RPMI7951 (cell line): ENCODE measurements at regions not wholly inside any gene's neighbourhood (a gene's known extent, or its start where the extent isn't known, plus 50 kb on each side); places are given as distances from the start of the nearest gene placed in this dataset.
A peak's percentile ranks its signal among the peaks of the same experiment; 100 is the strongest.
"Not testable (repeated sequence)": the region's sequence is repeated elsewhere in the genome, so short reads cannot be mapped to it uniquely, and the experiment has no call there.

Experiments used
- DNase-seq: peaks from one replicate; pipeline ENCODE4 v3.0.0-alpha.2; 2012; ENCODE audit warnings: low read depth

GRCh38 chr7:150046290-150047194, 172.8 kb downstream of the ATP6V0E2 start:
- DNase-seq = not testable (repeated sequence)

- DNase-seq = not testable (repeated sequence)
Observed at GRCh38 chr7:150047329-150047728, 173.6 kb downstream of the ATP6V0E2 start.

GRCh38 chr7:150047772-150048171, 174.0 kb downstream of the ATP6V0E2 start:
- DNase-seq = not testable (repeated sequence)

GRCh38 chr7:150048244-150049011, 174.7 kb downstream of the ATP6V0E2 start:
- DNase-seq = not testable (repeated sequence)

GRCh38 chr7:150049012-150049655, 175.4 kb downstream of the ATP6V0E2 start:
- DNase-seq = not testable (repeated sequence)

- DNase-seq = peak; percentile 29
Observed at GRCh38 chr7:150053396-150053795, 179.6 kb downstream of the ATP6V0E2 start.

GRCh38 chr7:150054242-150054641, 180.5 kb downstream of the ATP6V0E2 start:
- peak; percentile 11 for DNase-seq

GRCh38 chr7:150060259-150061221, 186.8 kb downstream of the ATP6V0E2 start:
- not testable (repeated sequence) for DNase-seq

GRCh38 chr7:150063195-150063594, 189.4 kb downstream of the ATP6V0E2 start:
- not testable (repeated sequence) for DNase-seq

GRCh38 chr7:150069555-150070313, 196.0 kb downstream of the ATP6V0E2 start:
- not testable (repeated sequence) for DNase-seq

- not testable (repeated sequence) for DNase-seq
Observed at GRCh38 chr7:150077543-150077942, 203.8 kb downstream of the ATP6V0E2 start.

GRCh38 chr7:150081865-150082264, 208.1 kb downstream of the ATP6V0E2 start:
- not testable (repeated sequence) for DNase-seq

GRCh38 chr7:150084724-150085123, 211.0 kb downstream of the ATP6V0E2 start:
- not testable (repeated sequence) for DNase-seq

- peak; percentile 51 for DNase-seq
Observed at GRCh38 chr7:150087478-150087877, 213.7 kb downstream of the ATP6V0E2 start.

- not testable (repeated sequence) for DNase-seq
Observed at GRCh38 chr7:150089139-150089538, 215.4 kb downstream of the ATP6V0E2 start.

- not testable (repeated sequence) for DNase-seq
Observed at GRCh38 chr7:150090776-150091175, 217.0 kb downstream of the ATP6V0E2 start.

GRCh38 chr7:150093897-150094296, 220.1 kb downstream of the ATP6V0E2 start:
- DNase-seq = not testable (repeated sequence)

- not testable (repeated sequence) for DNase-seq
Observed at GRCh38 chr7:150096213-150096994, 222.6 kb downstream of the ATP6V0E2 start.

- not testable (repeated sequence) for DNase-seq
Observed at GRCh38 chr7:150098592-150098991, 224.6 kb upstream of the LRRC61 start.
